ENCODE measurements at regions not wholly inside any gene's neighbourhood (a gene's known extent, or its start where the extent isn't known, plus 50 kb on each side); places are given as distances from the start of the nearest gene placed in this dataset.

GRCh38 chr2:163198972-163199371, 360.4 kb upstream of the KCNH7 start:
- ChIA-PET POLR2A (no interaction called here), CTCF (interaction anchor here (1.0 kb wide), 1 partner anchor 17 kb away, joined by 4 read pairs; no protein-coding TSS in a partner anchor)
- no peak for DNase-seq (ENCODE audit: low read depth, low spot score)
- no peak for TF ChIP-seq CTCF (IDR thresholded peaks at IDR 0.05; ENCODE audit: insufficient read depth, low read length, missing control alignments)
- no peak overlapping the region for H3K4me3 ChIP-seq (ENCODE audit: low read depth, low read length)

- ChIA-PET POLR2A (no interaction called here), CTCF (interaction anchor here (1.0 kb wide), 1 partner anchor 16 kb away, joined by 4 read pairs; no protein-coding TSS in a partner anchor)
- no peak for TF ChIP-seq CTCF (IDR thresholded peaks at IDR 0.05; ENCODE audit: insufficient read depth, low read length, missing control alignments)
- DNase-seq (ENCODE audit: low read depth, low spot score): no peak
- no peak overlapping the region for H3K4me3 ChIP-seq (ENCODE audit: low read depth, low read length)
These were observed 359.4 kb upstream of the KCNH7 start for GRCh38 chr2:163198007-163198406.

GRCh38 chr2:163191372-163191771, 352.8 kb upstream of the KCNH7 start:
- CTCF ChIA-PET: interaction anchor here (0.7 to 2.6 kb wide), 16 partner anchors 9 to 1288 kb away, joined by 3 to 24 read pairs (median 3); no protein-coding TSS in a partner anchor
- no peak overlapping the region for H3K4me3 ChIP-seq (ENCODE audit: low read depth, low read length)
- TF ChIP-seq CTCF (IDR thresholded peaks at IDR 0.05; ENCODE audit: insufficient read depth, low read length, missing control alignments): peak; percentile 69
- POLR2A ChIA-PET: no interaction called here
- no peak for DNase-seq (ENCODE audit: low read depth, low spot score)

GRCh38 chr2:163187995-163188655, 349.6 kb upstream of the KCNH7 start:
- ChIA-PET CTCF (interaction anchor here (1.7 kb wide), 1 partner anchor 19 kb away, joined by 5 read pairs; no protein-coding TSS in a partner anchor), POLR2A (no interaction called here)
- H3K4me3 ChIP-seq (ENCODE audit: low read depth, low read length): no peak overlapping the region
- no peak for DNase-seq (ENCODE audit: low read depth, low spot score)
- no peak for TF ChIP-seq CTCF (IDR thresholded peaks at IDR 0.05; ENCODE audit: insufficient read depth, low read length, missing control alignments)

GRCh38 chr2:163187119-163187518, 348.6 kb upstream of the KCNH7 start:
- no peak for TF ChIP-seq CTCF (IDR thresholded peaks at IDR 0.05; ENCODE audit: insufficient read depth, low read length, missing control alignments)
- ChIA-PET POLR2A (no interaction called here), CTCF (interaction anchor here (1.7 kb wide), 1 partner anchor 18 kb away, joined by 5 read pairs; no protein-coding TSS in a partner anchor)
- no peak overlapping the region for H3K4me3 ChIP-seq (ENCODE audit: low read depth, low read length)
- no peak for DNase-seq (ENCODE audit: low read depth, low spot score)

- TF ChIP-seq CTCF (IDR thresholded peaks at IDR 0.05; ENCODE audit: insufficient read depth, low read length, missing control alignments): no peak
- CTCF ChIA-PET: interaction anchor here (1.1 to 8.0 kb wide), 3 partner anchors 14 to 26 kb away, joined by 3 to 90 read pairs (median 3); no protein-coding TSS in a partner anchor
- no peak overlapping the region for H3K4me3 ChIP-seq (ENCODE audit: low read depth, low read length)
- DNase-seq (ENCODE audit: low read depth, low spot score): no peak
- POLR2A ChIA-PET: no interaction called here
These were observed 346.6 kb upstream of the KCNH7 start for GRCh38 chr2:163185160-163185559.
